B cell (primary cell): ENCODE measurements at regions not wholly inside any gene's neighbourhood (a gene's known extent, or its start where the extent isn't known, plus 50 kb on each side); places are given as distances from the start of the nearest gene placed in this dataset.

Experiments used
- ATAC-seq: fragments of 200-7000 bp; cut with Tn5 transposase; one replicate; pipeline ENCODE4 v1.10.0; 2021; ENCODE audit warnings: low read depth, mild to moderate bottlenecking, moderate number of reproducible peaks, moderate library complexity
- CTCF ChIA-PET: fragments of 350-600 bp; sonication (Branson Sonifier 250); formaldehyde crosslinking; loops from one replicate; lab custom pipeline; 2021; ENCODE audit warnings: antibody characterized with exemption, inconsistent platforms; lab: Charles Lee
- POLR2A ChIA-PET: fragments of 350-600 bp; sonication (Branson Sonifier 250); formaldehyde crosslinking; loops from one replicate; lab custom pipeline; 2021; ENCODE audit warnings: antibody characterized with exemption; lab: Charles Lee
- DNase-seq: peaks from one replicate; pipeline ENCODE4 v3.0.0; 2013
- H2AFZ ChIP-seq: 2 replicates; pipeline ENCODE4 v1.6.1; 2012; ENCODE audit warnings: mild to moderate bottlenecking, low read depth, low read length; ENCODE audit not compliant: insufficient read depth, poor library complexity, severe bottlenecking
- H3K27ac ChIP-seq, 2 donors: 1 replicate in 1 of 2; 2 replicates in 1 of 2; pipeline ENCODE4 v1.5.1; 2012 to 2013; ENCODE audit warnings: low read length in 2 of 2, mild to moderate bottlenecking in 2 of 2, moderate library complexity in 1 of 2
- H3K27me3 ChIP-seq, 4 experiments: fragments of 200-600 bp in 1 of 4; sonication (generic) in 1 of 4; replicated peaks in 1 of 4; 1 replicate in 2 of 4; 2 replicates in 2 of 4; pipeline versions ENCODE4 v1.6.1 to v1.7.0; 2013 to 2016; ENCODE audit warnings: low read length in 3 of 4, mild to moderate bottlenecking in 2 of 4, mixed read lengths in 1 of 4, moderate library complexity in 1 of 4; ENCODE audit not compliant: insufficient read depth in 4 of 4, control insufficient read depth in 3 of 4; ENCODE audit errors: control extremely low read depth in 1 of 4
- H3K36me3 ChIP-seq, 2 experiments: replicated peaks in 1 of 2; 1 replicate in 1 of 2; 2 replicates in 1 of 2; pipeline versions ENCODE4 v1.6.1 to v1.7.1; 2013; ENCODE audit warnings: low read length in 1 of 2; ENCODE audit not compliant: insufficient read depth in 2 of 2, control insufficient read depth in 1 of 2; ENCODE audit errors: control extremely low read depth in 1 of 2, extremely low read depth in 1 of 2
- H3K4me1 ChIP-seq, 2 donors: fragments of 200-600 bp in 1 of 2; sonication (generic) in 1 of 2; 1 replicate in 1 of 2; 2 replicates in 1 of 2; pipeline versions ENCODE4 v1.5.1 to v1.6.1; 2013 to 2017; ENCODE audit warnings: low read length in 2 of 2; ENCODE audit not compliant: control insufficient read depth in 2 of 2, insufficient read depth in 2 of 2
- H3K4me2 ChIP-seq: replicated peaks from 2 replicates; pipeline ENCODE3; 2012; ENCODE audit warnings: mild to moderate bottlenecking, low read depth, low read length; ENCODE audit not compliant: poor library complexity, severe bottlenecking
- H3K4me3 ChIP-seq, 5 experiments: fragments of 200-600 bp in 1 of 5; sonication (generic) in 1 of 5; 1 replicate in 3 of 5; 2 replicates in 2 of 5; pipeline versions ENCODE4 v1.5.1 to v1.7.0; 2011 to 2016; ENCODE audit warnings: low read length in 4 of 5, mild to moderate bottlenecking in 4 of 5, low read depth in 2 of 5, control low read depth in 1 of 5, moderate library complexity in 1 of 5; ENCODE audit not compliant: insufficient read depth in 1 of 5; ENCODE audit errors: control extremely low read depth in 1 of 5, extremely low read depth in 1 of 5
- H3K79me2 ChIP-seq: fragments of 200-600 bp; sonication (generic); one replicate; pipeline ENCODE4 v1.6.0; 2016; ENCODE audit warnings: low read length; ENCODE audit not compliant: control insufficient read depth, insufficient read depth
- H3K9ac ChIP-seq: fragments of 200-600 bp; sonication (generic); 2 replicates; pipeline ENCODE4 v1.6.1; 2017; ENCODE audit warnings: mild to moderate bottlenecking, low read length, moderate library complexity
- H3K9me3 ChIP-seq, 3 donors: one replicate each; pipeline versions ENCODE4 v1.6.1 to v1.7.1; 2013; ENCODE audit warnings: low read length in 2 of 3; ENCODE audit not compliant: control insufficient read depth in 2 of 3, insufficient read depth in 1 of 3; ENCODE audit errors: control extremely low read depth in 1 of 3
- H4K20me1 ChIP-seq: 2 replicates; pipeline ENCODE4 v1.6.0; 2012; ENCODE audit warnings: mild to moderate bottlenecking, low read length; ENCODE audit not compliant: insufficient read depth, control insufficient read depth, poor library complexity, severe bottlenecking
- H3K27ac Mint-ChIP-seq: one replicate; pipeline ENCODE4 v1.8.0; 2021; ENCODE audit warnings: mixed read lengths
- H3K27me3 Mint-ChIP-seq: one replicate; pipeline ENCODE4 v1.8.0; 2021; ENCODE audit warnings: mixed read lengths
- H3K4me1 Mint-ChIP-seq: one replicate; pipeline ENCODE4 v1.8.0; 2021; ENCODE audit warnings: mixed read lengths
- H3K4me3 Mint-ChIP-seq: one replicate; pipeline ENCODE4 v1.8.0; 2021; ENCODE audit warnings: mixed read lengths
- H3K9me3 Mint-ChIP-seq: one replicate; pipeline ENCODE4 v1.8.0; 2022; ENCODE audit warnings: mixed read lengths; ENCODE audit not compliant: insufficient read depth
- EZH2 ChIP-seq: IDR thresholded peaks from 2 replicates; pipeline ENCODE4 v1.6.1; 2012; ENCODE audit warnings: borderline replicate concordance, low read depth, mild to moderate bottlenecking, moderate library complexity, low read length; ENCODE audit not compliant: insufficient read depth, poor library complexity, severe bottlenecking
- WGBS: methylation state at CpG from one replicate; pipeline ENCODE4 v1.1.5; 2013; ENCODE audit warnings: missing lambda C conversion rate; ENCODE audit not compliant: insufficient coverage; 5-methylcytosine and 5-hydroxymethylcytosine counted together
- intact Hi-C: fragments of 100-400 bp; cut with micrococcal nuclease; formaldehyde crosslinking; loops from one replicate; pipeline ENCODE4 v1.10.0; 2022
- TF ChIP-seq, protein P1 (sequence below): fragments of 200-600 bp; IDR thresholded peaks from one replicate; pipeline ENCODE4 v1.8.0; 2022; ENCODE audit warnings: antibody characterized with exemption, mild to moderate bottlenecking

DNA sequence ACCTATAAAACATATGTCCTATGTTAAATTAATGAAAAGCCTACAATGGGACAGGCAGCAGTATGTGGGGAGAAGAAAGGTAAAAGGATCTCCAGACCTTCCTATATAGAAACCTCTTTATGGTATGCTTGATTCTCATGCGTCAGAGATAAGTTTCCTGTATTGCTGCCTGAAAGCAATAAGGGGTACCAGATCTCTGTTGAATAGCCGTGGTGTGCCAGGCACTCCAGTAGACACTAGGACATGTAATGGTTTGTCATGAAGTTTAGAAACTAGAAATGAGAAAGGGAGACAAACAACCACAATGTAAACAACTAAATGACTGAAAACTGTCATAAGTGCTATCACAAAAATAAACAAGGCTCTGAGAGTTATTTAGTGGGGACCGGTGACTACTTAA, 168.1 kb downstream of the EFHB start:
- H3K27me3 ChIP-seq = no peaks in the 10 kb centered on the region
- peaks cover 4% of the 10 kb centered on the region for H3K27me3 Mint-ChIP-seq
- H3K79me2 ChIP-seq = no peaks in the 10 kb centered on the region
- no peak overlapping the region for H3K9ac ChIP-seq
- H3K4me3 Mint-ChIP-seq = no peak overlapping the region
- H3K4me2 ChIP-seq = no peak overlapping the region
- H3K27ac Mint-ChIP-seq = no peak overlapping the region
- H2AFZ ChIP-seq = no peak overlapping the region
- TF ChIP-seq, protein P1, sequence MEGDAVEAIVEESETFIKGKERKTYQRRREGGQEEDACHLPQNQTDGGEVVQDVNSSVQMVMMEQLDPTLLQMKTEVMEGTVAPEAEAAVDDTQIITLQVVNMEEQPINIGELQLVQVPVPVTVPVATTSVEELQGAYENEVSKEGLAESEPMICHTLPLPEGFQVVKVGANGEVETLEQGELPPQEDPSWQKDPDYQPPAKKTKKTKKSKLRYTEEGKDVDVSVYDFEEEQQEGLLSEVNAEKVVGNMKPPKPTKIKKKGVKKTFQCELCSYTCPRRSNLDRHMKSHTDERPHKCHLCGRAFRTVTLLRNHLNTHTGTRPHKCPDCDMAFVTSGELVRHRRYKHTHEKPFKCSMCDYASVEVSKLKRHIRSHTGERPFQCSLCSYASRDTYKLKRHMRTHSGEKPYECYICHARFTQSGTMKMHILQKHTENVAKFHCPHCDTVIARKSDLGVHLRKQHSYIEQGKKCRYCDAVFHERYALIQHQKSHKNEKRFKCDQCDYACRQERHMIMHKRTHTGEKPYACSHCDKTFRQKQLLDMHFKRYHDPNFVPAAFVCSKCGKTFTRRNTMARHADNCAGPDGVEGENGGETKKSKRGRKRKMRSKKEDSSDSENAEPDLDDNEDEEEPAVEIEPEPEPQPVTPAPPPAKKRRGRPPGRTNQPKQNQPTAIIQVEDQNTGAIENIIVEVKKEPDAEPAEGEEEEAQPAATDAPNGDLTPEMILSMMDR = no peak
- TF ChIP-seq EZH2 = no peak
- no peaks in the 10 kb centered on the region for H3K36me3 ChIP-seq
- CTCF ChIA-PET = no interaction called here
- intact Hi-C loops = no loop called here
- WGBS = no CpG with 5 or more reads among the region's 3 CpGs
- no peaks in the 10 kb centered on the region for H3K9me3 ChIP-seq
- H4K20me1 ChIP-seq = no peaks in the 10 kb centered on the region
- H3K4me1 Mint-ChIP-seq = no peaks in the 10 kb centered on the region
- ATAC-seq (no peak), DNase-seq (no peak)
- POLR2A ChIA-PET = no interaction called here
- H3K4me1 ChIP-seq = no peaks in the 10 kb centered on the region
- H3K27ac ChIP-seq = no peak overlapping the region
- H3K4me3 ChIP-seq = no peak overlapping the region
- peaks cover 2% of the 10 kb centered on the region for H3K9me3 Mint-ChIP-seq

DNA sequence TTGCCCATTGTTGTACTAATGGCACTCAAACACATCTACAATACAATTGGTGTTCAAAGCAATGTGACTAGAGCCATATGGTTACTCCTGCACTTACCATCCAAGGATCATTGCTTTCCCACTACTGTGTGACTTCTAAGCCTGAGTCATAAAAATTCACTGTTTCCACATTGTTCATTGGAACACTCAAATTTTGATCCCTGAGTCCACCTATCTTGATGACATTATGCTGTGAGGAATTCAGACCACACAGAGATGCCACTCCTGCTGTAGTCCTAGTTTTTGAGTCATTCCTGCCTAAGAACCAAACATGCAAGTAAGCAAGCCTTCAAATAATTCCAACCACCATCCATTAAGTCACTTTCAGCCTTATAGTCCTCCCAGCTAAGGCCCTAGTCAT, 176.2 kb downstream of the EFHB start:
- H3K27ac Mint-ChIP-seq = no peak overlapping the region
- Histone ChIP-seq H3K4me2 (no peak overlapping the region), H3K9ac (no peak overlapping the region), H4K20me1 (no peaks in the 10 kb centered on the region), H3K79me2 (no peaks in the 10 kb centered on the region), H3K27me3 (no peaks in the 10 kb centered on the region), H3K9me3 (no peaks in the 10 kb centered on the region), H3K4me1 (no peaks in the 10 kb centered on the region), H2AFZ (no peak overlapping the region), H3K36me3 (no peaks in the 10 kb centered on the region), H3K4me3 (no peak overlapping the region), H3K27ac (no peak overlapping the region)
- ChIA-PET CTCF (no interaction called here), POLR2A (no interaction called here)
- no peak overlapping the region for H3K4me3 Mint-ChIP-seq
- ATAC-seq (no peak), DNase-seq (no peak)
- TF ChIP-seq EZH2 = no peak
- TF ChIP-seq, protein P1 = no peak
- H3K9me3 Mint-ChIP-seq = peaks cover 3% of the 10 kb centered on the region
- intact Hi-C loops = no loop called here
- peaks cover 9% of the 10 kb centered on the region for H3K27me3 Mint-ChIP-seq
- no peaks in the 10 kb centered on the region for H3K4me1 Mint-ChIP-seq
